ENCODE measurements at regions not wholly inside any gene's neighbourhood (a gene's known extent, or its start where the extent isn't known, plus 50 kb on each side); places are given as distances from the start of the nearest gene placed in this dataset.
"Not testable (repeated sequence)": the region's sequence is repeated elsewhere in the genome, so short reads cannot be mapped to it uniquely, and the experiment has no call there.

GRCh38 chr2:61671561-61672315, 133.6 kb upstream of the XPO1 start:
- no peak for DNase-seq

DNA sequence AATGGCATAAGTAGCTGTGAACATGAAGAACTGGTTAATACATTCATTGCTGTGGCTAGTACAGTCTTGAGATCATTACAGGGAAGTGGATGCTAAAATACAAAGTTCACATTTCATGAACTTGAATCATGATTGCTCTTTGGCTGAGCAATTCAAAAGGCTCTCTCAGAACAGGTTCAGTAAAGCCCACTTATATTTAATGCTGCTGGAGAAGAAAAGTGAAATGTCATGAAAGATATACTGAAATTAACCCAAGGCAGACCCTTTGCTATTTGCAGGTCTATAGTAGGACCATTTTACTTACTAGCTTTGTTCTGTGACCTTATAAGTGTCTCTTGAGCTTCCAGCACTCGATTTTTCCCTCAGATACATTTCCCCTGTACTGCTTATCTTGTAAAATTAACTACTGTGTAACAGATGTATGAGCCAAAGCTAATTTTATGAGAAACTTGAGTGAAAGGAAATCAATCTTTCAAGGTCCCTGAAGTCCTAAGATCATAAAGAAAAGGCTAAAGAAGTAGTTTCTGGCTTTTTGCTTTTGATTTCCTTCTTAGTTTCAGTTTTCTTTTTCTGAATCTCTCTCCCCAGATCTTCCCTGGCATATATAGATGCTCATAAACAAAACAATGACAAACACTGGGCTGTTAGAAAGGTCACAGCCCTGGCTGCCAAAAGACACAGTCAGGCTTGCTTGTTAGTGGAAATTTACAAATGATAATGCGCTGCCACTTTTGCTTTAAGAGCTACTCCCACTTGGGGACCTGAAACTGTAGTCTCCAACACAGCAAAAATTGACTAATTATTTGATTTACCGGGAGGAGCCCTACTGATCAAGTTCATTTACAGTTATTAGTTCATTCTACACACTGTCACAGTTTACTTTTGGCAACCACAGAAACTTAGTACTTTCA, 132.7 kb upstream of the XPO1 start:
- peak in 1 of 2 donors; percentile 33 for DNase-seq

- DNase-seq = no peak
Observed at GRCh38 chr2:61664190-61664589, 126.0 kb upstream of the XPO1 start.

DNA sequence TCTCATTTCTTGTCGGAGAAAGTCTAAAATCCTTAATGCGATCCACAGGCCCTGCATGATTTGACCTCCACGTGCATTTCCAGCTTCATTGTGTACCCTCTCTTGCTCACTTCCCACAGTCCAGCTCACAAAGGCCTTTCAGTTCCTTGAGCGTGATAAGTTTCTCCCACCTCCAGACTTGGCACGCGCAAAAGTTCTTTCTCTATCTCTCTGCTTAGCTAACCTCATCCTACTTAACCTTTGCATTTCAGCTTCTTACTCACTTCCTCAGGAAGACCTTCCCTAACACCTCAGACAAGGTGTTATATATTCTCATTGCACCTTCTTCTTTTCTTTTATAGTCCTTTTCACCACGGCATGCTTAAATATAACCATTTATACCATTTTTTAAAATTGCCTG, 124.8 kb upstream of the XPO1 start:
- peak in 1 of 2 donors; percentile 33 for DNase-seq

DNA sequence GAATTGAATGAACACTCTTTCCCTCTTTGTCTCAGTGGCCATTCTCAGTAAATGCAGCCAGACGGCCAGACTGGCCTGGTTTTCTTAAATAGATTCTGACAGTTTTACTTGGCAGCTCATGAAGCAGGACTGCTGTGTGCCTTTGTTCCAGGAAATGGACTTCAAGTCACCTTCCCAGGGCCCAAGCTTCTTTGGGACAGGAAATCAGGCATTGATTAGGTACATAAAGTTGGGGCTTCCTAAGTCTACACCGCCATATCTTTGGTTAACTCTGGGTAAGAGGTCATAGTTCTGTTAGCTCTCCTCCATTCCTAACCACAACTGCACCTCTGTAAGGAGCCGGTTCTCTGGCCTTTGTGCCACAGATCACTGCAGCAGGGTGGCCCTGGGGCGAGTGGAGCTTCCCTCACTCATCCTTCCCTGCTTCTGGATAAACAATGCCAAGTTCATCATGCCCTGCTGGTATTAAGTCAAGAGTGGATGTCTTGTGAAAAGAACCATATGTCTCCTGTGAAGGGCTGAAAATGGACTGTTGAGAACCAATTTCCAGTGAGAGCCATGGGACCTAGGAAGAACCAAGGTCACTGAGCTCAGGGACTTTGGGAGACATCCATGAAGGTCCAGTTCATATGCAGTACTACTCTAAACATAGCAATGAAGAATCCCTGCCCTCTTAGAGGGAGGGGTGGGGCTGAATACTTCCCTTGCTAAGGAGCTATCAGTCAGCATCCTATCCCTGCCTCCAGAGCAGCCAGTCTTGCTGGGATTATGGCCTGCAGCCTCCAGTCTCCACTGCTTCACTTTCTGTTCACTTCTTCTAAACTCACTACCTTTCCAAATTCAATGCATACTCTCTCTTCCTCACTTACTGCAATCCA, 122.6 kb upstream of the XPO1 start:
- DNase-seq = no peak

- DNase-seq = peak in 1 of 2 donors; percentile 37
Observed at GRCh38 chr2:61658841-61659780, 121.0 kb upstream of the XPO1 start.

- not testable (repeated sequence) for DNase-seq
Observed at GRCh38 chr2:61649946-61650345, 111.8 kb upstream of the XPO1 start.

DNA sequence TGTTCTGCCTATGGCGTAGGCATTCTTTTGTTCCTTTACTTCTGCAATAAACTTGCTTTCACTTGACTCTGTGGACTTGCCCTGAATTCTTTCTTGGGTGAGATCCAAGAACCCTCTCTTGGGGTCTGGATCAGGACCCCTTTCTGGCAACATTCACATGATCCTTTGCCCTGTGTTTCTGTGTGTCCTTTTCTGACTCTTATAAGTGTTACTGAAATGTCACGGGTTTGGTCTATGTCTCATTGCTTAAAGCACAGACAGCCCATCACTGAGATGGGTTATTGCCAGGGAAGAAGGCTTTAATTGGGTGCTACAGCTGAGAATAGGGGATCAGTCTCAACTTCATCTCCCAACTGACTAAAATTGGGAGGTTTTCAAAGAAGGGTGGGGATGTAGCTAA, 110.9 kb upstream of the XPO1 start:
- no peak for DNase-seq

DNA sequence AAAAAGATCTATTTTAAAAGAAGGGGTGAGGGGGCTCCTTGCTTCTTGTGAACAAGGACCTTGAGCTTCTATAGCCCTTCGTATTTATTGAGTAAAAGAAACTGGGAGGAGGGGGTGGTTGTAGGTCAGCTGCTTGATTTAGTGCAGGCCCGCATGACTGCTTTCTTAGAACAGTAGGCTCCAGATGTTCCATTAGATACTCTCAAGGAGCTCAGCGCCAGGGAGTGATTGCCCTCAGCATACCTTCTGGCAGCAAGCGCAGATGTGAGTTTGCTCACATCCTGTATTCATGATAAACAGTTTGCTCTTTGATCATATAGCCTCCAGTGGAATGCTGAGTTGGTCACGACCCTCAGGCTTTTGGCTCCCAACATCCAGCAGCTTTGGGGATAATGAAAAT, 108.9 kb upstream of the XPO1 start:
- no peak for DNase-seq

- DNase-seq = no peak
Observed at GRCh38 chr2:61645911-61646310, 107.8 kb upstream of the XPO1 start.

DNA sequence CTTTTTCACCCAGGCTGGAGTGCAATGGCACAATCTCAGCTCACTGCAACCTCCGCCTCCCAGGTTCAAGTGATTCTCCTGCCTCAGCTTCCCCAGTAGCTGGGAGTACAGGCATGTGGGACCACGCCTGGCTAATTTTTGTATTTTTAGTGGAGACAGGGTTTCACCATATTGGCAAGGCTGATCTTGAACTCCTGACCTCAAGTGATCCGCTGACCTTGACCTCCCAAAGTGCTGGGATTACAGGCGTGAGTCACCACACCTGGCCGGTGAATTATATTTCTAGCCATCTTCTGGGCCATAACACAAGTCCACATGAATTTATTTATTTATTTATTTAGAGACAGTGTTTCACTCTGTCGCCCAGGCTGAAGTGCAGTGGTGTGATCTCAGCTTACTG, 105.0 kb upstream of the XPO1 start:
- not testable (repeated sequence) for DNase-seq

DNA sequence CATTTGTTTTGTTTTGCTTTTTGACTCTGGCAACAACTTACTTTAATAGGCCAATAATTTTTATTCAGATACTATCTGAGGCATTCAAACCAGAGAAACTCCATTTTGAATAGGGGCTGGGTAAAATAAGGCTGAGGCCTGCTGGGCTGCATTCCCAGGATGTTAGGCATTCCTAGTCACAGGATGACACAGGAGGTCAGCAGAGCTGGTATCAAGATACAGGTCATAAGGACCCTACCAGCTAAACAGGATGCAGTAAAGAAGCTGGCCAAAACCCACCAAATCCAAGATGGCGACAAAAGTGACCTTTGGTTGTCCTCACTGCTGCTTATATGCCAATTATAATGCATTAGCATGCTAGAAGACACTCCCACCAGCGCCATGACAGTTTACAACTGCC, 102.2 kb upstream of the XPO1 start:
- no peak for DNase-seq

DNA sequence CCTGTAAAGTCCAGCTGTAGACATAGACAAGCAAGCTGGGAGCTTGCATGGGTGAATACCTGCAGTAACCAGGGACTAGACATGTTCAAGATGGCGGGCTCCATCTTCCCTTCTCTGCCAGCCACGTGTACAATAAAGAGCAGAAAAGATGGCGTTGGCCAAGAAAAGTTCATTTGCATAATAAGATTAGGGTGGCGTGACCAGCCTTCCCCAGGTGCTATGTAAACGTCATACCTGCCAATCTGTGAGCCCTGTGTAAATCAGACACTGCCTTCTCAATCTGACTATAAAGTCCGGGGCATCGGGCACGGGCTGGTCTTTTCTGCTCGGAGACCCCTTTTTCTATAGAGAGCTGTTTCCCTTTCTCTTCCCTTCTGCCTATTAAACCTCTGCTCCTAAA, 101.6 kb upstream of the XPO1 start:
- DNase-seq = no peak

GRCh38 chr2:61636686-61637085, 98.5 kb upstream of the XPO1 start:
- no peak for DNase-seq

- no peak for DNase-seq
Observed at GRCh38 chr2:61634512-61634911, 96.4 kb upstream of the XPO1 start.

DNA sequence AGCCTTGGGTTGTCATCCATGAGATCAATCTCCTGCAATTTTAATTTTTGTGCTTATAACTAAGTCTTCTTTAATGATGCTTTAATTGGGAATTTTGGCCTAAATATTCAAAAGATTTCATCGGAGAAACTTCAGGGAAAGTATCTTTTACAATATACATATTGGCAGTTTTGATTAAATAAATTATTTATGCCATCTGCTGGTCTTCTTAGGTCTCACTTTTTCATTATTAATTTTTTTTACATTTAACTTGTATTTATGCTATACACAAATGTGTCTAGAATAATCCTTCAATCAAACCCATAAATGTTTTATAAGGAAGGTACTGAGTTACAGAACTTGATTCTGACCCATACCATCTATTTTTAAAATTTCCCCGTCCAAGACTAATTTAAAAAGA, 95.1 kb upstream of the XPO1 start:
- peak in 1 of 2 donors; percentile 5 for DNase-seq

GRCh38 chr2:61632276-61633169, 94.4 kb upstream of the XPO1 start:
- DNase-seq = no peak

- no peak for DNase-seq
Observed at GRCh38 chr2:61631321-61631720, 93.2 kb upstream of the XPO1 start.

DNA sequence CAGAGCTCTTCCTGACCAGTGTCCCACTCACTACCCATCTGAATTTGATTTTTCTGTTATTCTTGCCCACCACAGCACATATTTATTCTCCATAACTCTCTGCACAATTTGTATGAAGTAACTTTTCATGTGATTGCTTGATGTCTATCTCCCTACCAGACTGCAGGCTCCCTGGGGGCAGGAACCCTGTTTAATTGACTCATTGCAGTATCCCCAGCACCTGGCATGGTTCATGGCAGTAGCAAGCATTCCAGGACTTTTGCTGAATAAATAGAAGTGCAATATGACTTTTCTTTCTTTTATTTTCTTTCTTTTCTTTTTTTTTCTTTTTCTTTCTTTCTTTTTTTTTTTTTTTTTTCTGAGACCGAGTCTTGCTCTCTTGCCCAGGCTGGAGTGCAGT, 88.7 kb upstream of the XPO1 start:
- DNase-seq = no peak

- DNase-seq = no peak
Observed at GRCh38 chr2:61623747-61624146, 85.6 kb upstream of the XPO1 start.

Measured in CD4-positive, alpha-beta T cell treated with Interleukin-4 for 1 hour (primary cell).